GM19463 (cell line): ENCODE measurements at regions not wholly inside any gene's neighbourhood (a gene's known extent, or its start where the extent isn't known, plus 50 kb on each side); places are given as distances from the start of the nearest gene placed in this dataset.

Source experiments
- ATAC-seq: cut with Tn5 transposase; IDR thresholded peaks from one replicate; pipeline ENCODE4 v1.9.1; 2021; ENCODE audit warnings: mild to moderate bottlenecking, moderate library complexity; ENCODE audit not compliant: unreplicated experiment

DNA sequence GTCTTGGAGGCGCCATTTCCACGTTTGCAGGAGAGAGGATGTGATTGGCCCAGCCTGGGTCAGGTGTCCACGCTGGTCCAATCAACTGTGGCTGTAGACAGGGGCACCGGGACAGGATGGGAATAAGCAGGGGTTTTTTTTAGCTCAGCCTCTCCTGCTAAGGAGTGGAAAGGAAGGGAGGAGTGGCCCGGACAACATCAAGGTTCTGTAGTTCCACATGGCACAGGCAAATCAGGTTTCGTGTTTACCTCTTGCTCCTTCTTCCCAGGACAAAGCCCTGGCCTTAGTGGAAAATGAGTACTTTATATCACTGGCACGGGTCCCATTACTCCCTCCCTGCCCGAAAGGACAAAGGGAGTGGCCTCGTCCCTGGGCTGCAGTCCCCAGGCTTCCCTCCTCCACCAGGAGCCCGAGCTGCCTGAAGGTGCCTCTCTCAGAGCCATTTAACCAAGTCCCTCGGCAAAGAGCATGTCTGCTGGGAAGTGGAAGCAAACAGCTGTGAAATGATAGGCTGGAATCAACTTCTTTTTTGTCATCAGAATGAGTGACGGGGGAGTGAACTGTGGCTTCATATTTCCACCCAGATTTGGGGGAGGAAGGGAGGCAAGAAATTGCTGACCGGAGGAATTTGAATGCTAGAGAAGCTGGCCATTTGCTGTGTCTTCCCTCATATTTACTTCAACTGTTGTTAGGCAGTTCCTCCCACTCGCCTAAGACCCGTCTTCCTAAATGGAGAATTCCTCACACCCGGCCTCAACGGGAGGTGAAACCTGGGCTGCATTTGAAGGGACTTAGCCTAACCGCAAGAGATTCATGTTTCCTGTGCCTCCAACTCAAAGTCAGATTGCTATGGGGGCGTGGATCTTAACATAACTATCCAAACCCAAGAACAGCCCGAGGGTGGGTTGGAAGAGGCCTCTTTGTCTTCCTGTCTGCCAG, 84.9 kb upstream of the SLC44A3 start:
- no peak for ATAC-seq

- ATAC-seq: no peak
Measured at GRCh38 chr1:94731891-94732290, 88.3 kb upstream of the SLC44A3 start.

- no peak for ATAC-seq
Measured at GRCh38 chr1:94730450-94730849, 89.7 kb upstream of the SLC44A3 start.

GRCh38 chr1:94729267-94729666, 90.9 kb upstream of the SLC44A3 start:
- no peak for ATAC-seq

DNA sequence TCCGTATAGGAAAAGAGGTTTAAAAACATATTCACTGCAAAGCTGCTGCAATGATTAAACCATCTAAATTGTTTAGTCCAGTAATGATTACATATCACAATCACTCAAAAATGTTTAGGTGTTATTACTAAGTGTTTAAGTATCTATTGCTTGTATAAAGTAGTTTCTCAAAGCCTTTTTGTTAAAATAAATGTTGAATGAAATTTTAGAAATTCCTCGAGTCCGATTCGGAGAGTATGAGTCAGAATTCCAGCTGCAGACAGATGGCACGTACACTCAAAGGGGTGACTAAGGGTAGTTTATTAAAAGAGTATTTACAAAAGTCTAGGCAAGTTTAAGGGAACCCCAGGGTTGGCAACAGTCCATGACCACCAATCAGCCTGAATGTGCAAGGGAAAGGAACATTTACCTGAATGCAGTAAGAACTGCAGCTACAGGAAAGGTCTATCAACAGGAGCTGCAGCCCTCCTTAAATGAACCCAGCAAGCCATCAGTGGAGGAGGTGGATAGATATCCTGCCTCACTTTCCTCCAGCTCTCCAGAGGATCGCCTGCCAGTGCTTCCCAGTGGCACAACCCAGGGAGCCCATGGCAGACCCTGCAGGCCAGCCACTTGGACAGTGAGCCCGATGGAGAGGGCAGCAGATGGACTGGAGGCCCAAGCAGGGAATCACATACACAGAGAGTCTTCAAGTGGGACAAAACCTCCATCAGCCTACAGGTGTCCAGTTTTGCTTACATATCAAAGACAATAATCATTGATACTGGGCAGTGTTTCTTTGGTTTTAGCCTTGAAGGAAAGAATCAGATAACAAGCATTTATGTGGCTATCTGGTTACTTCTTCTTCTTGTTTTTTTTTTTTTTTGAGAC, 92.1 kb upstream of the SLC44A3 start:
- ATAC-seq: no peak

DNA sequence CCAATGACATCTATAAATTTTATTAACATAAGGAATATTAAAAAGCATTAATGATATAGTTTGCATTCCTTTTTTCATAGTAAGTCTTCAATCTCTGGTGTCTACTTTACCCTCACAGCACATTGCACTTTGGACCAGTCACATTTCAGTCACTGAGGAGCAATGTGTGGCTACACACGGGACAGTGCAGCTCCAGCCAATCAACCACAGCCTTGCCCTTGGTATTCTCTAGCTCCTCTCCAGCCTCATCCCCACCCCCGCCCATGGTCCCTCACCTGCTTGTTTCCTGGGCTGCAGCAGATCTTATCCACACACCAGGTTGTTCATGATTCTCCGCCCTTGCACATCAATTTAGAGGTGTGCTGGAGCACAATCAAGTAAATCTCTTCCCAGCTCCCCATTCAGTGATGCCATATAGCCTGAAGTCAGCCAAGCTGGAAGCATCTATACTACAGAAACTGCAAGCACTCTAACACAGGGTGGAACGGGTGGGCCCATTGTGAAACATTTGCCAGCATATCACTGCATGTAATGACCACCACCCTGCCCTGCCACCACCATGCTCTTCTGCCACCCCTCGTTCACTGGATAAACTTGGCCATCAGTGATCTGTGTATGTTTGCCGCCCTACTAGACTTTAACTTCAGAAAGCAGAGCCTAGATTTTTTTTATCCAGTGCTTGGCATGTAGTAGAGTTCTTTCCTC, 93.0 kb upstream of the SLC44A3 start:
- ATAC-seq: no peak

DNA sequence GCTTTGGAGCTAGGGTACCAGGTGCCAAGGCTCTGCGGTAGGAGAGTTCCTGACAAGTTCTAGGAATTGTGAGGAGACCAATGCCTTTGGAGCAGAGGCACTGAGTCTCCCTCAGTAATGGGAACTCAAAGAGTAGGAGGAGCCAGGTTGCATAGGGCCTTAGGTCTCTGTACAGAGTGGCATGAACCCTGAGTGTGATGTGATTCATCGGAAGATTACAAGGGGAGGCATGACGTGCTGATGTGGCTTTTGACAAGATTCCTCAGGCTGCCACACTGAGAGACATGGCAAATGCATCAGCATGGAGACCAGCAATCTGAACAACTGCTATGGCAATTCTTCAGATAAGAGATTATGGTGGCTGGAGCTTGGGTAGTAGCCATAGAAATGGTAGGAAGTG, 94.6 kb upstream of the SLC44A3 start:
- ATAC-seq: no peak

GRCh38 chr1:94723894-94724293, 96.3 kb upstream of the SLC44A3 start:
- ATAC-seq: no peak

GRCh38 chr1:94723463-94723862, 96.7 kb upstream of the SLC44A3 start:
- ATAC-seq: no peak

- no peak for ATAC-seq
Measured at GRCh38 chr1:94722181-94722580, 98.0 kb upstream of the SLC44A3 start.

DNA sequence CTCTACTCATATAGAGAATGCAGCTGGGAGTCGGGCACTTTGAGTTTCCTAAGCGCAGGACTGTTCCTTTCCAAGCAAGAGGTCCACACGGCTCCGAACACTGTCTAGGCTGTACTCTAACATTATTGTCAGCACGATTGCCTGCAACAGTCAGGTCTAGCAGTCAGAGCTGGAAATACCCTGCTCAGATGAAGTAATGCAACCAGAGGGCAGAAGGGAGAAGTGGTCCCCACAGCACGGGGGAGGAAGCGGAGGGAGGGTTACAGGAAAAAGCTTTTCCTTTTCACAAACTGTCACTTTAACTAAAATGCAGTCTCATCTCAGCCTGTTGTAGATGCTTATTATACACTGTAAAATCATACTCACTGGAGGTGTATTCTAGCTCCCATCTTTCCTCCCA, 98.9 kb upstream of the SLC44A3 start:
- ATAC-seq: peak; percentile 53

- ATAC-seq: peak; percentile 98
Measured at GRCh38 chr1:94719926-94720793, 100.0 kb upstream of the SLC44A3 start.

- ATAC-seq: no peak
Measured at GRCh38 chr1:94716965-94717364, 103.2 kb upstream of the SLC44A3 start.

DNA sequence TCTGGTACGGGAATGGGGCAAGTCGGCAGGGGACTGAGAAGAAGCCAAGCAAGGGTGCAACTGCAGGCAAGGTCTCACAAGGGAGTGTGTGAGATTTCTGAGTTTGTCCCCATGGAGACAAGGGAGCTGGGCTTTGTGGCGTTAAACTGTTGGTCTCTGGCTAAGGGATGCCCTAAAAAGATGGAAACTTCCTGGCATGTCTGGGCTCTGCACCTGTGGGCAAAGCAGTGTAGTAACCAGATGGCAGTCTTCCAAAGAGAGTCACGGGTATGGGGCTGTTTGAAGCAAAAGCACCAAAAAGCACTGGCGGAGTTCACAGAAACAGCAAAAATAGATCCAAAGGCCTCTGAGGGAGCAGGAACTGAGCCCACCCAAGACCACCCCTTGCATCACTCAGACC, 104.8 kb upstream of the SLC44A3 start:
- ATAC-seq: no peak

DNA sequence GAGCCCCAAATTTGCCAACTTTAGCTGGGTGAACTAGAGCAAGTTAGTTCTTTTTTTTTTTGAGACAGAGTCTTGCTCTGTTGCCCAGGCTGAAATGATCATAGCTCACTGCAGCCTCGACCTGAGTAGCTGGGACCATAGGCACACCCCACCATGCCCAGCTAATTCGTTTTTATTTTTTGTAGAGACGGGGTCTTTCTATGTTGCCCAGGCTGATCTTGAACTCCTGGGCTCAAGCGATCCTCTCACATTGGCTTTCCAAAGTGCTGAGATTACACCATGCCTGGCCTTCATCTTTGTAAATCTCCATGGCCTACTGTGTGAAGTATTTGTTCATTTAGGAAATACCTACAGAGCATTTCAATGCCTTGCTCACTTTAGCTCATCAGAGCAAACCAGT, 105.6 kb upstream of the SLC44A3 start:
- ATAC-seq: no peak

GRCh38 chr1:94714152-94714551, 106.0 kb upstream of the SLC44A3 start:
- ATAC-seq: no peak

DNA sequence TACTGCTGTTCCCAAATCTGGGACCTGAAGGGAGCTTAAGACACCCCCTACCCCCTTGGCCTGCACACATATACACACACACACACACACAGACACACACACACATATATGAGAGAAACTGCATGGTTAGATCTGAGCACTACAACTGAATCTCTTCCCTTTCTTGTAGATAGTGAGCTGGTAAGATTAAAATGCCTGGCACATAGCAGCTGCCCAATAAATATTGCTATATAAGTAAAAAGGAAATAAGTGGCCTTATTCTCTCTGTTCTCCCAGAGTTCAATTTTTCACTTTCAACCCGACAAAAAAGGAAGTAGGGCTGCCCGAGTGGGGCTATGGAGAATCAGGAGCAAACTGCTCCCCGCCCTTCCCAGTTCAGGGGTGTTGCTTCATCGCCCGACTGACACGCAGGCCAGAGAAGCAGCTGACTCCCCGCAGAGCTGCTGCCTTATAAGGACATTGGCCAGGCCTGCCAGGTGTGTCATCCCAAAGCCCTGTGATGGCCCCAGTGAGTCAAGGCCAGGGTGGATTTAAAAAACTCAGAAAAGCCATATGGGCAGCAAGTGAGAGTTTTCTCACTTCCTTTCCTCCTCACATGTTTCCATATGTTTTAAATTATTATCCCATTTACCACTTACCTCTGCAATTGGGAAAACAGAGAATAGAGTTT, 106.5 kb upstream of the SLC44A3 start:
- ATAC-seq: peak; percentile 98

- ATAC-seq: no peak
Measured at GRCh38 chr1:94709891-94710581, 110.1 kb upstream of the SLC44A3 start.

DNA sequence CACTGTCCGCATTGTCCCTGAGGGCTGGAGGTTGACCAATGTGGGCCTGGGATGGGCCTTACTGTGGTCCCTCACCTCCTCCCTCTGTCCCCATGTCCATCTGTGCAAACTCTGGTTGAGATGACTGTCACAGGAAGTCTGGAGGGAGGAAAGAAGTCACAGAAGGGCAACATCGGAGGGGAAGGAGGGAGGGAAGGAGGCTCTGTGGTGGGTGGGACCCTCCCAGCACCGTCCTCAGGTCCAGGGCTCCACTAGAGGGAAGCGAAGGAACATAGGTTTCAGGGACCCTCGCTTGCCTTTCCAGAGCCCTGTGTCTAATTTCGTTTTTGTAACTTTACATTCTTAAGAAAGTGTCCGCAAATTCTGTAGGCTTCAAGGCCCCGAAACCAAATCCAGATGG, 111.3 kb upstream of the SLC44A3 start:
- ATAC-seq: no peak
